IMR-90 (cell line): ENCODE measurements at regions not wholly inside any gene's neighbourhood (a gene's known extent, or its start where the extent isn't known, plus 50 kb on each side); places are given as distances from the start of the nearest gene placed in this dataset.

ENCODE experiments used
- ATAC-seq: fragments of 200-7000 bp; cut with Tn5 transposase; 2 replicates; pipeline ENCODE4 v1.9.1; 2020; ENCODE audit warnings: low read depth, mild to moderate bottlenecking, moderate library complexity
- BruUV-seq: library from RNA; stranded (reverse); fragments of 400-500 nt; replicated peaks from 2 replicates; lab custom pipeline; 2021; lab: Mats Ljungman, UMichigan
- CTCF ChIA-PET: fragments of 300-600 bp; formaldehyde crosslinking; extraction: SDS; loops from one replicate; lab custom pipeline; 2021; ENCODE audit warnings: antibody characterized with exemption; lab: Yijun Ruan, JAX
- POLR2A ChIA-PET: fragments of 300-600 bp; sonication (Branson Sonifier 250); formaldehyde crosslinking; loops from one replicate; lab custom pipeline; 2022; ENCODE audit warnings: antibody characterized with exemption; ENCODE audit not compliant: unreplicated experiment; lab: Charles Lee
- DNase-seq: peaks from one replicate; pipeline ENCODE4 v3.0.0; 2013
- H2AFZ ChIP-seq: replicated peaks from 2 replicates; pipeline ENCODE3; 2013; ENCODE audit warnings: low read length, mild to moderate bottlenecking; ENCODE audit not compliant: poor library complexity
- H2AK5ac ChIP-seq: 2 replicates; pipeline ENCODE4 v1.6.1; 2013; ENCODE audit warnings: low read depth, low read length, inconsistent platforms
- H2AK9ac ChIP-seq: replicated peaks from 2 replicates; pipeline ENCODE3; 2013; ENCODE audit warnings: mild to moderate bottlenecking, low read depth, low read length, moderate library complexity; ENCODE audit not compliant: poor library complexity
- H2BK120ac ChIP-seq: 2 replicates; pipeline ENCODE4 v1.6.1; 2013; ENCODE audit warnings: low read depth, low read length, inconsistent platforms
- H2BK15ac ChIP-seq: 3 replicates; pipeline ENCODE4 v1.6.1; 2013; ENCODE audit warnings: low read depth, low read length, inconsistent platforms
- H2BK20ac ChIP-seq: 2 replicates; pipeline ENCODE4 v1.6.1; 2013; ENCODE audit warnings: low read depth, mild to moderate bottlenecking, inconsistent platforms, low read length, moderate library complexity
- H2BK5ac ChIP-seq: 2 replicates; pipeline ENCODE4 v1.6.1; 2013; ENCODE audit warnings: mild to moderate bottlenecking, low read depth, low read length, inconsistent platforms; ENCODE audit not compliant: poor library complexity, severe bottlenecking
- H3K14ac ChIP-seq: replicated peaks from 2 replicates; pipeline ENCODE4 v1.6.1; 2013; ENCODE audit warnings: low read depth, low read length, inconsistent platforms
- H3K18ac ChIP-seq: 2 replicates; pipeline ENCODE4 v1.6.1; 2013; ENCODE audit warnings: low read depth, low read length, control low read depth
- H3K23ac ChIP-seq: 2 replicates; pipeline ENCODE4 v1.6.1; 2013; ENCODE audit warnings: low read depth, low read length, inconsistent platforms
- H3K27ac ChIP-seq: 2 replicates; pipeline ENCODE4 v1.5.1; 2013; ENCODE audit warnings: mild to moderate bottlenecking, control low read depth, low read length; ENCODE audit not compliant: insufficient read depth
- H3K27me3 ChIP-seq: 2 replicates; pipeline ENCODE4 v1.6.1; 2013; ENCODE audit warnings: low read length; ENCODE audit not compliant: control insufficient read depth, insufficient read depth
- H3K36me3 ChIP-seq: 2 replicates; pipeline ENCODE4 v1.6.1; 2013; ENCODE audit warnings: low read length, mixed read lengths; ENCODE audit not compliant: control insufficient read depth, insufficient read depth
- H3K4ac ChIP-seq: 2 replicates; pipeline ENCODE4 v1.6.1; 2013; ENCODE audit warnings: low read depth, low read length, inconsistent platforms
- H3K4me1 ChIP-seq: 2 replicates; pipeline ENCODE4 v1.6.1; 2013; ENCODE audit warnings: low read length, mixed read lengths; ENCODE audit not compliant: control insufficient read depth, insufficient read depth
- H3K4me2 ChIP-seq: 2 replicates; pipeline ENCODE4 v1.6.1; 2013; ENCODE audit warnings: low read depth, mild to moderate bottlenecking, control low read depth, low read length, moderate library complexity
- H3K4me3 ChIP-seq: 2 replicates; pipeline ENCODE4 v1.5.1; 2013; ENCODE audit warnings: low read depth, mild to moderate bottlenecking, control low read depth, low read length, moderate library complexity; ENCODE audit not compliant: insufficient read depth
- H3K56ac ChIP-seq: 2 replicates; pipeline ENCODE4 v1.6.1; 2013; ENCODE audit warnings: low read length, inconsistent platforms; ENCODE audit not compliant: insufficient read depth; ENCODE audit errors: extremely low read depth
- H3K79me1 ChIP-seq, 2 experiments: 2 replicates each; pipeline ENCODE4 v1.6.1; 2013; ENCODE audit warnings: low read length in 2 of 2, inconsistent platforms in 1 of 2, low read depth in 1 of 2
- H3K9ac ChIP-seq: 2 replicates; pipeline ENCODE4 v1.6.1; 2013; ENCODE audit warnings: low read depth, low read length, control low read depth
- H3K9me1 ChIP-seq: 2 replicates; pipeline ENCODE4 v1.6.1; 2013; ENCODE audit warnings: low read length, inconsistent platforms; ENCODE audit not compliant: insufficient read depth
- H3K9me3 ChIP-seq: 2 replicates; pipeline ENCODE4 v1.6.1; 2013; ENCODE audit warnings: low read length; ENCODE audit not compliant: control insufficient read depth, insufficient read depth
- H4K20me1 ChIP-seq: 2 replicates; pipeline ENCODE4 v1.6.1; 2013; ENCODE audit warnings: low read length, inconsistent platforms; ENCODE audit not compliant: insufficient read depth
- H4K5ac ChIP-seq: 2 replicates; pipeline ENCODE4 v1.6.1; 2013; ENCODE audit warnings: mild to moderate bottlenecking, low read depth, low read length, control low read depth
- H4K8ac ChIP-seq, 2 experiments: 2 replicates each; pipeline ENCODE4 v1.6.1; 2013; ENCODE audit warnings: low read depth in 2 of 2, low read length in 2 of 2, control low read depth in 1 of 2, inconsistent platforms in 1 of 2
- H4K91ac ChIP-seq: 2 replicates; pipeline ENCODE4 v1.6.1; 2013; ENCODE audit warnings: low read depth, low read length, inconsistent platforms; ENCODE audit not compliant: insufficient read depth
- MXI1 ChIP-seq: IDR thresholded peaks from 2 replicates; pipeline ENCODE4 v1.6.1; 2012; ENCODE audit warnings: low read depth, mild to moderate bottlenecking, low read length, moderate library complexity, borderline replicate concordance
- POLR2A ChIP-seq: IDR thresholded peaks from 2 replicates; pipeline ENCODE4 v1.6.1; 2012; ENCODE audit warnings: mild to moderate bottlenecking, low read depth, low read length
- RCOR1 ChIP-seq: IDR thresholded peaks from 2 replicates; pipeline ENCODE4 v1.6.1; 2012; ENCODE audit warnings: mild to moderate bottlenecking, low read length, improper control_type of control experiment; ENCODE audit not compliant: insufficient replicate concordance
- USF2 ChIP-seq: fragments of 150-350 bp; IDR thresholded peaks from 2 replicates; pipeline ENCODE4 v1.6.1; 2017; ENCODE audit warnings: mild to moderate bottlenecking, antibody characterized with exemption, low read length, low read depth
- whole genome bisulfite sequencing, 2 experiments: methylation state at CpG; one replicate each; pipeline versions ENCODE4 v1.1.5 to v1.1.7; 2013; ENCODE audit warnings: missing lambda C conversion rate in 2 of 2; ENCODE audit not compliant: insufficient read length in 1 of 2; ENCODE audit errors: extremely low coverage in 2 of 2; 5-methylcytosine and 5-hydroxymethylcytosine counted together
- dilution Hi-C: fragments of 300-500 bp; cut with HindIII; formaldehyde crosslinking; loops from one replicate; pipeline ENCODE4 v1.14.3; 2018; ENCODE audit warnings: low sequenced_read_pairs; ENCODE audit not compliant: unreplicated experiment
- in situ Hi-C: fragments of 300-500 bp; cut with MboI; formaldehyde crosslinking; loops from 3 replicates; pipeline ENCODE4 v1.14.3; 2019; ENCODE audit warnings: low sequenced_read_pairs, inconsistent platforms, mixed read lengths
- intact Hi-C: fragments of 100-400 bp; cut with micrococcal nuclease; formaldehyde crosslinking; loops from 2 replicates; pipeline ENCODE4 v1.10.0; 2022

- no peak overlapping the region for H3K9ac ChIP-seq
- H3K36me3 ChIP-seq, result no peaks in the 10 kb centered on the region
- H2BK120ac ChIP-seq, result no peak overlapping the region
- no peak overlapping the region for H3K56ac ChIP-seq
- H3K23ac ChIP-seq, result no peak overlapping the region
- no peak overlapping the region for H3K18ac ChIP-seq
- no peak overlapping the region for H3K27ac ChIP-seq
- no peak overlapping the region for H3K4me3 ChIP-seq
- no peak overlapping the region for H2BK15ac ChIP-seq
- no peak overlapping the region for H4K91ac ChIP-seq
- in situ Hi-C loops, result no loop called here
- no peaks in the 10 kb centered on the region for H4K20me1 ChIP-seq
- dilution Hi-C loops, result no loop called here
- no peaks in the 10 kb centered on the region for H3K27me3 ChIP-seq
- H3K9me1 ChIP-seq, result no peaks in the 10 kb centered on the region
- no peaks in the 10 kb centered on the region for H3K4me1 ChIP-seq
- H4K8ac ChIP-seq, result no peak overlapping the region
- no peak overlapping the region for H2BK20ac ChIP-seq
- ATAC-seq (no peak), DNase-seq (no peak)
- POLR2A ChIA-PET, result no interaction called here
- TF ChIP-seq RCOR1 (no peak), MXI1 (no peak), POLR2A (no peak), USF2 (no peak)
- no peak overlapping the region for H3K4me2 ChIP-seq
- H3K79me1 ChIP-seq, result no peaks in the 10 kb centered on the region
- H2AK5ac ChIP-seq, result no peak overlapping the region
- peaks cover 58% of the 10 kb centered on the region for H3K9me3 ChIP-seq
- H4K5ac ChIP-seq, result no peak overlapping the region
- H3K14ac ChIP-seq, result no peak overlapping the region
- H2AFZ ChIP-seq, result no peak overlapping the region
- no CpG with 5 or more reads among the region's 8 CpGs for WGBS, 2 experiments
- intact Hi-C loops, result no loop called here
- no peak overlapping the region for H3K4ac ChIP-seq
- H2AK9ac ChIP-seq, result no peak overlapping the region
- no peak overlapping the region for H2BK5ac ChIP-seq
- CTCF ChIA-PET, result no interaction called here
- no TSS peak for BruUV-seq
These were observed 211.8 kb upstream of the SOX1 start for GRCh38 chr13:111855191-111855590.
